HCT116 (cell line): ENCODE measurements at regions not wholly inside any gene's neighbourhood (a gene's known extent, or its start where the extent isn't known, plus 50 kb on each side); places are given as distances from the start of the nearest gene placed in this dataset.

ENCODE experiments used
- ATAC-seq: fragments of 200-7000 bp; cut with Tn5 transposase; 2 replicates; pipeline ENCODE4 v1.9.1; 2020; ENCODE audit warnings: mild to moderate bottlenecking, moderate library complexity
- BruUV-seq: library from RNA; stranded (reverse); fragments of 400-500 nt; replicated peaks from 2 replicates; lab custom pipeline; 2021; lab: Mats Ljungman, UMichigan
- CTCF ChIA-PET: fragments of 300-600 bp; sonication (Branson Sonifier 250); formaldehyde crosslinking; loops from one replicate; lab custom pipeline; 2021; ENCODE audit warnings: antibody characterized with exemption; lab: Charles Lee
- POLR2A ChIA-PET: fragments of 300-600, 350-600 bp; sonication (Branson Sonifier 250); formaldehyde crosslinking; loops from one replicate; lab custom pipeline; 2021; ENCODE audit warnings: antibody characterized with exemption; lab: Charles Lee
- RAD21 ChIA-PET, 2 experiments: fragments of 300-600 bp; sonication (Branson Sonifier 250); formaldehyde crosslinking; loops; one replicate each; lab custom pipeline; 2023; ENCODE audit warnings: low total read pairs in 2 of 2; ENCODE audit not compliant: uncharacterized antibody in 2 of 2, unreplicated experiment in 2 of 2, low non-redundant PET in 1 of 2; lab: Charles Lee
- DNase-seq: peaks from one replicate; pipeline ENCODE4 v3.0.0-alpha.2; 2010; ENCODE audit warnings: low read depth, low spot score
- H2AFZ ChIP-seq: fragments of 200-600 bp; shearing (Covaris generic), sonication (generic); 2 replicates; pipeline ENCODE4 v1.6.1; 2017; ENCODE audit warnings: low read depth, mixed run types, mixed read lengths, antibody characterized with exemption, low read length; ENCODE audit not compliant: poor library complexity, severe bottlenecking
- H3K27ac ChIP-seq: 2 replicates; pipeline ENCODE4 v1.5.1; 2012; ENCODE audit warnings: low read depth, low read length
- H3K27me3 ChIP-seq: fragments of 200-600 bp; sonication (generic); 2 replicates; pipeline ENCODE4 v1.6.1; 2016; ENCODE audit warnings: mixed run types, low read length, mixed read lengths; ENCODE audit not compliant: insufficient read depth
- H3K36me3 ChIP-seq, 2 experiments: fragments of 200-500 bp in 1 of 2; fragments of 200-600 bp in 1 of 2; sonication (Bioruptor generic) in 1 of 2; sonication (generic) in 1 of 2; 2 replicates each; pipeline versions ENCODE4 v1.5.1 to v1.6.1; 2014 to 2016; ENCODE audit warnings: low read length in 2 of 2, inconsistent platforms in 1 of 2, mixed read lengths in 1 of 2, mixed run types in 1 of 2; ENCODE audit not compliant: insufficient read depth in 2 of 2, control insufficient read depth in 1 of 2
- H3K4me1 ChIP-seq, 2 experiments: fragments of 200-600 bp in 1 of 2; sonication (generic) in 1 of 2; 2 replicates each; pipeline versions ENCODE4 v1.5.1 to v1.6.1; 2012 to 2017; ENCODE audit warnings: low read length in 2 of 2, inconsistent platforms in 1 of 2, mild to moderate bottlenecking in 1 of 2, mixed read lengths in 1 of 2, mixed run types in 1 of 2, moderate library complexity in 1 of 2; ENCODE audit not compliant: insufficient read depth in 2 of 2, control insufficient read depth in 1 of 2
- H3K4me2 ChIP-seq: fragments of 200-600 bp; sonication (generic); 2 replicates; pipeline ENCODE4 v1.6.1; 2017; ENCODE audit warnings: mixed run types, low read length, mixed read lengths
- H3K4me3 ChIP-seq, 2 experiments: fragments of 200-600 bp in 1 of 2; sonication (generic) in 1 of 2; replicated peaks in 1 of 2; 2 replicates each; pipeline ENCODE4 v1.5.1; 2011 to 2016; ENCODE audit warnings: low read length in 2 of 2, control low read depth in 1 of 2, low read depth in 1 of 2, mild to moderate bottlenecking in 1 of 2, mixed read lengths in 1 of 2, mixed run types in 1 of 2
- H3K79me2 ChIP-seq: fragments of 200-600 bp; sonication (generic); 2 replicates; pipeline ENCODE4 v1.6.1; 2017; ENCODE audit warnings: mild to moderate bottlenecking, mixed run types, low read length, moderate library complexity, mixed read lengths; ENCODE audit not compliant: insufficient read depth
- H3K9ac ChIP-seq: fragments of 200-600 bp; sonication (generic); 2 replicates; pipeline ENCODE4 v1.6.1; 2016; ENCODE audit warnings: low read length, mixed read lengths
- H3K9me2 ChIP-seq: fragments of 200-600 bp; sonication (generic), shearing (Covaris generic); 2 replicates; pipeline ENCODE4 v1.6.1; 2017; ENCODE audit warnings: mixed run types, mild to moderate bottlenecking, moderate library complexity; ENCODE audit not compliant: insufficient read depth
- H3K9me3 ChIP-seq, 2 experiments: fragments of 200-500 bp in 1 of 2; fragments of 200-600 bp in 1 of 2; sonication (Bioruptor generic) in 1 of 2; sonication (generic) in 1 of 2; 2 replicates each; pipeline ENCODE4 v1.6.1; 2014 to 2017; ENCODE audit warnings: low read length in 2 of 2, mixed read lengths in 2 of 2, inconsistent platforms in 1 of 2, low read depth in 1 of 2, mild to moderate bottlenecking in 1 of 2, mixed run types in 1 of 2, moderate library complexity in 1 of 2; ENCODE audit not compliant: control insufficient read depth in 1 of 2, insufficient read depth in 1 of 2
- H4K20me1 ChIP-seq: fragments of 200-600 bp; sonication (generic), shearing (Covaris generic); 2 replicates; pipeline ENCODE4 v1.6.1; 2017; ENCODE audit warnings: mixed run types, mild to moderate bottlenecking, moderate library complexity; ENCODE audit not compliant: insufficient read depth
- CBX3 ChIP-seq: IDR thresholded peaks from 2 replicates; pipeline ENCODE4 v1.6.1; 2012; ENCODE audit warnings: low read depth
- ELF1 ChIP-seq: IDR thresholded peaks from 2 replicates; pipeline ENCODE4 v1.6.1; 2012; ENCODE audit warnings: low read depth, borderline replicate concordance
- EZH2 ChIP-seq: fragments of 200-600 bp; sonication (generic); IDR thresholded peaks from 2 replicates; pipeline ENCODE4 v1.6.1; 2017; ENCODE audit warnings: antibody characterized with exemption, mixed run types
- EZH2phosphoT487 ChIP-seq: fragments of 200-600 bp; IDR thresholded peaks from 2 replicates; pipeline ENCODE4 v1.6.1; 2018; ENCODE audit warnings: antibody characterized with exemption, borderline replicate concordance
- FOSL1 ChIP-seq: IDR thresholded peaks from 2 replicates; pipeline ENCODE4 v1.6.1; 2012; ENCODE audit warnings: low read depth
- JUND ChIP-seq: IDR thresholded peaks from 2 replicates; pipeline ENCODE4 v1.6.1; 2012
- MAX ChIP-seq: IDR thresholded peaks from 2 replicates; pipeline ENCODE4 v1.6.1; 2012
- POLR2A ChIP-seq: IDR thresholded peaks from 2 replicates; pipeline ENCODE4 v1.7.0; 2011; ENCODE audit warnings: borderline replicate concordance; ENCODE audit not compliant: insufficient read depth, insufficient read length; ENCODE audit errors: extremely low read depth
- POLR2AphosphoS5 ChIP-seq: IDR thresholded peaks from 2 replicates; pipeline ENCODE4 v1.6.1; 2011; ENCODE audit warnings: mild to moderate bottlenecking, low read depth, low read length, moderate library complexity
- RAD21 ChIP-seq: IDR thresholded peaks from 2 replicates; pipeline ENCODE4 v1.6.1; 2012; ENCODE audit warnings: low read depth, mild to moderate bottlenecking
- REST ChIP-seq: IDR thresholded peaks from 2 replicates; pipeline ENCODE4 v1.6.1; 2012; ENCODE audit warnings: low read depth
- SIN3A ChIP-seq: IDR thresholded peaks from 2 replicates; pipeline ENCODE4 v1.6.1; 2012; ENCODE audit warnings: low read depth
- SRF ChIP-seq: IDR thresholded peaks from 2 replicates; pipeline ENCODE4 v1.6.1; 2012; ENCODE audit warnings: low read depth
- TCF7L2 ChIP-seq: IDR thresholded peaks from 2 replicates; pipeline ENCODE4 v1.7.0; 2011; ENCODE audit warnings: borderline replicate concordance, inconsistent platforms; ENCODE audit not compliant: insufficient read depth, insufficient read length; ENCODE audit errors: extremely low read depth
- YY1 ChIP-seq: IDR thresholded peaks from 2 replicates; pipeline ENCODE4 v1.6.1; 2011; ENCODE audit warnings: low read length, low read depth, moderate library complexity, mild to moderate bottlenecking; ENCODE audit not compliant: insufficient replicate concordance; ENCODE audit errors: extremely low read depth
- ZFX ChIP-seq: fragments of 450-650 bp; IDR thresholded peaks from 2 replicates; pipeline ENCODE4 v1.6.1; 2017
- ZNF274 ChIP-seq: fragments of 200-500 bp; sonication (Bioruptor generic); IDR thresholded peaks from 2 replicates; pipeline ENCODE4 v1.6.1; 2014; ENCODE audit warnings: mild to moderate bottlenecking, low read depth, low read length, inconsistent platforms
- intact Hi-C: fragments of 100-400 bp; cut with micrococcal nuclease; formaldehyde crosslinking; loops from 2 replicates; pipeline ENCODE4 v1.10.0; 2022
- TF ChIP-seq, protein P1 (sequence below): IDR thresholded peaks from 2 replicates; pipeline ENCODE4 v1.6.1; 2011; ENCODE audit warnings: mild to moderate bottlenecking, low read length, moderate library complexity; ENCODE audit not compliant: insufficient replicate concordance; ENCODE audit errors: extremely low read depth
- TF ChIP-seq, protein P2 (sequence below), 3 experiments: fragments of 200-600 bp in 1 of 3; sonication (generic) in 1 of 3; IDR thresholded peaks in 2 of 3; conservative IDR thresholded peaks in 1 of 3; 2 replicates each; pipeline ENCODE4 v1.5.1; 2012 to 2017; ENCODE audit warnings: low read depth in 2 of 3, low read length in 2 of 3, antibody characterized with exemption in 1 of 3, borderline replicate concordance in 1 of 3, control low read depth in 1 of 3, mild to moderate bottlenecking in 1 of 3, mixed read lengths in 1 of 3, mixed run types in 1 of 3, moderate library complexity in 1 of 3; ENCODE audit not compliant: insufficient read depth in 1 of 3
- TF ChIP-seq, protein P3 (sequence below): IDR thresholded peaks from 2 replicates; pipeline ENCODE4 v1.6.1; 2012

DNA sequence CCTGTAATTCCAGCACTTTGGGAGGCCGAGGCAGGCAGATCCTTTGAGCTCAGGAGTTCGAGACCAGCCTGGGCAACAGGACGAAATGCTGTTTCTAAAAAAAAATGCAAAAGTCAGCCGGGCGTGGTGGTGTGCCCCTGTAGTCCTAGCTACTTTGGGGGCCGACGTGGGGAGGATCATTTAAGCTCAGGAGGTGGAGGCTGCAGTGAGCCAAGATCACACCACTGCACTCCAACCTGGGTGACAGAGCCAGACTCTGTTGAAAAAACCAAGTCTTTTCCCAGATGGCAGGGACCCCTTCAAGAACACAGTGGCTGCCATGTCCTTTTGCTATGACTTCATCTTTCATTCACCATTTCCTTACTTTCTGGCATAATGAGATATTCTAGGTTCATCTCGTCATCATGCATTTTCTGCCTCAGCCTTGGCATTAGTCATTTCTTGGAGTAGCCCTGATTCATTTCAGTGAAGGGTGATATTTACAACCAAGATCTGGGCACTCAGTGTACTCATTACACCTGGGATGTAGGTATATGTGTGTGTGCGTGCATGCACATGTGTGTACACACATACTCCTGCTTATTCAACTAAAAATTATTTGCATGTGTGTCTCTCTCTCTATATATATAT is 61.4 kb upstream of the TOX2 start:
- Histone ChIP-seq H3K9ac (no peak overlapping the region), H3K27ac (no peak overlapping the region), H3K9me3 (no peaks in the 10 kb centered on the region), H2AFZ (no peak overlapping the region), H3K27me3 (no peaks in the 10 kb centered on the region), H3K4me2 (no peak overlapping the region), H3K4me1 (peaks cover 4 to 11% of the 10 kb centered on the region in 2 experiments; a peak in 2 of 4 replicates), H3K9me2 (no peaks in the 10 kb centered on the region), H4K20me1 (no peaks in the 10 kb centered on the region), H3K4me3 (no peak overlapping the region), H3K79me2 (no peaks in the 10 kb centered on the region), H3K36me3 (no peaks in the 10 kb centered on the region)
- ChIA-PET CTCF (no interaction called here), RAD21 (no interaction called here), POLR2A (no interaction called here)
- intact Hi-C loops: no loop called here
- BruUV-seq: no TSS peak
- ATAC-seq (no peak), DNase-seq (no peak)
- no peak for TF ChIP-seq YY1
- TF ChIP-seq, protein P1, sequence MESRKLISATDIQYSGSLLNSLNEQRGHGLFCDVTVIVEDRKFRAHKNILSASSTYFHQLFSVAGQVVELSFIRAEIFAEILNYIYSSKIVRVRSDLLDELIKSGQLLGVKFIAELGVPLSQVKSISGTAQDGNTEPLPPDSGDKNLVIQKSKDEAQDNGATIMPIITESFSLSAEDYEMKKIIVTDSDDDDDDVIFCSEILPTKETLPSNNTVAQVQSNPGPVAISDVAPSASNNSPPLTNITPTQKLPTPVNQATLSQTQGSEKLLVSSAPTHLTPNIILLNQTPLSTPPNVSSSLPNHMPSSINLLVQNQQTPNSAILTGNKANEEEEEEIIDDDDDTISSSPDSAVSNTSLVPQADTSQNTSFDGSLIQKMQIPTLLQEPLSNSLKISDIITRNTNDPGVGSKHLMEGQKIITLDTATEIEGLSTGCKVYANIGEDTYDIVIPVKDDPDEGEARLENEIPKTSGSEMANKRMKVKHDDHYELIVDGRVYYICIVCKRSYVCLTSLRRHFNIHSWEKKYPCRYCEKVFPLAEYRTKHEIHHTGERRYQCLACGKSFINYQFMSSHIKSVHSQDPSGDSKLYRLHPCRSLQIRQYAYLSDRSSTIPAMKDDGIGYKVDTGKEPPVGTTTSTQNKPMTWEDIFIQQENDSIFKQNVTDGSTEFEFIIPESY: no peak
- TF ChIP-seq SRF: no peak
- no peak for TF ChIP-seq POLR2AphosphoS5
- TF ChIP-seq REST: no peak
- no peak for TF ChIP-seq ZFX
- TF ChIP-seq FOSL1: no peak
- no peak for TF ChIP-seq EZH2phosphoT487
- TF ChIP-seq CBX3: no peak
- TF ChIP-seq TCF7L2: no peak
- no peak for TF ChIP-seq ELF1
- no peak for TF ChIP-seq SIN3A
- TF ChIP-seq JUND: no peak
- TF ChIP-seq, protein P2, sequence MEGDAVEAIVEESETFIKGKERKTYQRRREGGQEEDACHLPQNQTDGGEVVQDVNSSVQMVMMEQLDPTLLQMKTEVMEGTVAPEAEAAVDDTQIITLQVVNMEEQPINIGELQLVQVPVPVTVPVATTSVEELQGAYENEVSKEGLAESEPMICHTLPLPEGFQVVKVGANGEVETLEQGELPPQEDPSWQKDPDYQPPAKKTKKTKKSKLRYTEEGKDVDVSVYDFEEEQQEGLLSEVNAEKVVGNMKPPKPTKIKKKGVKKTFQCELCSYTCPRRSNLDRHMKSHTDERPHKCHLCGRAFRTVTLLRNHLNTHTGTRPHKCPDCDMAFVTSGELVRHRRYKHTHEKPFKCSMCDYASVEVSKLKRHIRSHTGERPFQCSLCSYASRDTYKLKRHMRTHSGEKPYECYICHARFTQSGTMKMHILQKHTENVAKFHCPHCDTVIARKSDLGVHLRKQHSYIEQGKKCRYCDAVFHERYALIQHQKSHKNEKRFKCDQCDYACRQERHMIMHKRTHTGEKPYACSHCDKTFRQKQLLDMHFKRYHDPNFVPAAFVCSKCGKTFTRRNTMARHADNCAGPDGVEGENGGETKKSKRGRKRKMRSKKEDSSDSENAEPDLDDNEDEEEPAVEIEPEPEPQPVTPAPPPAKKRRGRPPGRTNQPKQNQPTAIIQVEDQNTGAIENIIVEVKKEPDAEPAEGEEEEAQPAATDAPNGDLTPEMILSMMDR (IDR thresholded peaks at IDR 0.05 in 2 of 3, conservative IDR thresholded peaks at IDR 0.05 in 1 of 3; ENCODE audit: borderline replicate concordance in 1 of 3, insufficient read depth in 1 of 3, low read depth in 2 of 3, low read length in 2 of 3): no peak
- no peak for TF ChIP-seq POLR2A
- no peak for TF ChIP-seq RAD21
- TF ChIP-seq MAX: no peak
- TF ChIP-seq ZNF274: no peak
- no peak for TF ChIP-seq EZH2
- TF ChIP-seq, protein P3, sequence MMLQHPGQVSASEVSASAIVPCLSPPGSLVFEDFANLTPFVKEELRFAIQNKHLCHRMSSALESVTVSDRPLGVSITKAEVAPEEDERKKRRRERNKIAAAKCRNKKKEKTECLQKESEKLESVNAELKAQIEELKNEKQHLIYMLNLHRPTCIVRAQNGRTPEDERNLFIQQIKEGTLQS: no peak
